ENCODE measurements at regions not wholly inside any gene's neighbourhood (a gene's known extent, or its start where the extent isn't known, plus 50 kb on each side); places are given as distances from the start of the nearest gene placed in this dataset.
"Not testable (repeated sequence)": the region's sequence is repeated elsewhere in the genome, so short reads cannot be mapped to it uniquely, and the experiment has no call there.

GRCh38 chr21:14683063-14683462, 136.9 kb upstream of the SAMSN1 start:
- DNase-seq (ENCODE audit: low read depth) = no peak

- DNase-seq (ENCODE audit: low read depth) = no peak
Observed at GRCh38 chr21:14678973-14679574, 133.0 kb upstream of the SAMSN1 start.

GRCh38 chr21:14677639-14678179, 131.6 kb upstream of the SAMSN1 start:
- no peak for DNase-seq (ENCODE audit: low read depth)

- DNase-seq (ENCODE audit: low read depth) = no peak
Observed at GRCh38 chr21:14677013-14677412, 130.9 kb upstream of the SAMSN1 start.

- no peak for DNase-seq (ENCODE audit: low read depth)
Observed at GRCh38 chr21:14675774-14676530, 129.8 kb upstream of the SAMSN1 start.

- no peak for DNase-seq (ENCODE audit: low read depth)
Observed at GRCh38 chr21:14673649-14674048, 127.5 kb upstream of the SAMSN1 start.

GRCh38 chr21:14672466-14672865, 126.4 kb upstream of the SAMSN1 start:
- DNase-seq (ENCODE audit: low read depth) = no peak

- DNase-seq (ENCODE audit: low read depth) = no peak
Observed at GRCh38 chr21:14670409-14670808, 124.3 kb upstream of the SAMSN1 start.

- not testable (repeated sequence) for DNase-seq (ENCODE audit: low read depth)
Observed at GRCh38 chr21:14669092-14669491, 123.0 kb upstream of the SAMSN1 start.

- DNase-seq (ENCODE audit: low read depth) = no peak
Observed at GRCh38 chr21:14657241-14658008, 111.3 kb upstream of the SAMSN1 start.

GRCh38 chr21:14646893-14647292, 100.8 kb upstream of the SAMSN1 start:
- no peak for DNase-seq (ENCODE audit: low read depth)

- DNase-seq (ENCODE audit: low read depth) = no peak
Observed at GRCh38 chr21:14645702-14646101, 99.6 kb upstream of the SAMSN1 start.

- DNase-seq (ENCODE audit: low read depth) = no peak
Observed at GRCh38 chr21:14632359-14632758, 86.2 kb upstream of the SAMSN1 start.

GRCh38 chr21:14630556-14631069, 84.5 kb upstream of the SAMSN1 start:
- no peak for DNase-seq (ENCODE audit: low read depth)

- DNase-seq (ENCODE audit: low read depth) = no peak
Observed at GRCh38 chr21:14629461-14629860, 83.3 kb upstream of the SAMSN1 start.

- DNase-seq (ENCODE audit: low read depth) = not testable (repeated sequence)
Observed at GRCh38 chr21:14623079-14623478, 77.0 kb upstream of the SAMSN1 start.

GRCh38 chr21:14620152-14620551, 74.0 kb upstream of the SAMSN1 start:
- no peak for DNase-seq (ENCODE audit: low read depth)

GRCh38 chr21:14617871-14618270, 71.8 kb upstream of the SAMSN1 start:
- no peak for DNase-seq (ENCODE audit: low read depth)

- DNase-seq (ENCODE audit: low read depth) = no peak
Observed at GRCh38 chr21:14617040-14617393, 70.9 kb upstream of the SAMSN1 start.

GRCh38 chr21:14616380-14617039, 70.4 kb upstream of the SAMSN1 start:
- no peak for DNase-seq (ENCODE audit: low read depth)

GRCh38 chr21:14615359-14615974, 69.4 kb upstream of the SAMSN1 start:
- DNase-seq (ENCODE audit: low read depth) = no peak

- no peak for DNase-seq (ENCODE audit: low read depth)
Observed at GRCh38 chr21:14614287-14614686, 68.2 kb upstream of the SAMSN1 start.

All from activated gamma-delta T cell treated with anti-CD3 and anti-CD28 coated beads, Interleukin-2, amount 50 U/mL, for 16 hours (primary cell).